ENCODE measurements at regions not wholly inside any gene's neighbourhood (a gene's known extent, or its start where the extent isn't known, plus 50 kb on each side); places are given as distances from the start of the nearest gene placed in this dataset.

DNA sequence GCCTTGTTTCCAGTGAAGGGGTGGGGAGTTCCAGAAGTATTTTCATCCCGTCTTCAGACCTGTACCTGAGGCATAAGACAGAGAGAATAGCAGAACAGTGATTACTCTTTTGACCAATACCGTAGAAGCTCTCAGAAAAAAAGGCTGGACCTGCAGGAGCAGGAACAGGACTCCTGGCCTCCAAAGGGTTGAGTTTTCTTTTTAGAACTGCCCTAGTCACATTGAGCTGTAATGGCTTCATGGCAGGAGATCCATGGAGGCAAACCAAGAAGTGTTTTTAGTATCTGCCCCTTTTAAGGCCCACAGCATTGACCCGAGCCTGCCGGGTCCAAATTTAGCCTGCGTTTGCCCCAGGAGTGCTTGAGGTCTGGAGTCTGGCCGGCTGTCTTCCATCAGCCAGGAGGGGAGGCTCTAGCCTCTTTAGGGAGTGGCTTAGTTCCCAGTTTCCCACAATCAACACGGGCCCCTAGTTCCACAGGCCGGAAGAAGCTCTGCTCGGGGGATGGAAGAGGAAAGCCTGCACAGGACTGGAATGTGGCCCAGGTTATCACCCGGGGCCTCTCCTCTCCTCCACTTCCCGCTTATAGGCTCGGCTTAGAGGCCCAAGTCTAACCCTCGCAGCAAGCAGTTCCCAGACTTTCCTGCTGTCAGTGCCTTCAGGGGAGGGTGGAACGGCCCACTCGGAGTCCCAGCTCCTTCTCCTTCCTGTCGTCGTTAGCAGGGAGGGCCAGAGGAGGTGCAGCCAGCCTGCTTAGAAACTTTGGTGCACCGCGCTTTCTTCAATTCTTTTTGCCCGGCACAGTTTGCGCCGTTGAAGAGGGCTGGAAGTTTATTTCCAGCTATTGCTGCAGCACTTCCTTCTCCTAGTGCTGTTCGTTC, 80.7 kb downstream of the C9orf152 start:
- ChIA-PET CTCF (interaction anchor here in 1 of 2 donors (0.5 to 0.6 kb wide), 2 partner anchors 233 to 246 kb away, joined by 5 to 6 read pairs; no protein-coding TSS in a partner anchor), POLR2A (interaction anchor here in 1 of 2 donors (1.0 kb wide), 1 partner anchor 37 kb away, joined by 3 read pairs; no protein-coding TSS in a partner anchor)
- H3K27ac Mint-ChIP-seq, result peak overlapping the region in 1 of 2 donors; percentile 70
- 92% methylated on average over 14 of the region's 23 CpGs for WGBS (ENCODE audit: insufficient coverage)
- H3K9me3 Mint-ChIP-seq, result no peaks in the 10 kb centered on the region
- Histone ChIP-seq H3K4me3 (ENCODE audit: control insufficient read depth in 1 of 2, extremely low read depth in 1 of 2, low read length in 1 of 2) (peak overlapping the region in 1 of 2 donors; percentile 5), H3K27me3 (replicated peaks in 1 of 2; ENCODE audit: control insufficient read depth in 2 of 2, extremely low read depth in 1 of 2, insufficient read depth in 2 of 2, low read length in 1 of 2) (no peaks in the 10 kb centered on the region), H3K4me1 (ENCODE audit: control insufficient read depth in 1 of 2, extremely low read depth in 1 of 2, insufficient read depth in 2 of 2, low read length in 2 of 2) (peaks cover 18 to 26% of the 10 kb centered on the region in 2 experiments), H3K9me3 (no peaks in the 10 kb centered on the region), H3K27ac (ENCODE audit: low read length) (no peak overlapping the region), H3K36me3 (ENCODE audit: control insufficient read depth in 2 of 2, extremely low read depth in 1 of 2, insufficient read depth in 1 of 2, low read length in 1 of 2) (no peaks in the 10 kb centered on the region)
- H3K4me1 Mint-ChIP-seq, result peaks cover 18 to 46% (median 28%) of the 10 kb centered on the region in 3 donors
- peak overlapping the region in 1 of 3 donors; percentile 63 for H3K4me3 Mint-ChIP-seq
- ATAC-seq (replicated peaks in 1 of 4) (no peak), DNase-seq (no peak)
- no peaks in the 10 kb centered on the region for H3K27me3 Mint-ChIP-seq
- peaks cover 4% of the 10 kb centered on the region for H3K36me3 Mint-ChIP-seq

- CTCF ChIA-PET, result no interaction called here
- H3K4me1 Mint-ChIP-seq, result peaks cover 18 to 44% (median 28%) of the 10 kb centered on the region in 3 donors
- H3K36me3 Mint-ChIP-seq, result peaks cover 4% of the 10 kb centered on the region
- POLR2A ChIA-PET, result no interaction called here
- no peaks in the 10 kb centered on the region for H3K9me3 Mint-ChIP-seq
- Histone ChIP-seq H3K4me3 (ENCODE audit: control insufficient read depth in 1 of 2, extremely low read depth in 1 of 2, low read length in 1 of 2) (no peak overlapping the region), H3K27ac (ENCODE audit: low read length) (no peak overlapping the region), H3K4me1 (ENCODE audit: control insufficient read depth in 1 of 2, extremely low read depth in 1 of 2, insufficient read depth in 2 of 2, low read length in 2 of 2) (peaks cover 18 to 26% of the 10 kb centered on the region in 2 experiments), H3K9me3 (no peaks in the 10 kb centered on the region), H3K36me3 (ENCODE audit: control insufficient read depth in 2 of 2, extremely low read depth in 1 of 2, insufficient read depth in 1 of 2, low read length in 1 of 2) (no peaks in the 10 kb centered on the region), H3K27me3 (replicated peaks in 1 of 2; ENCODE audit: control insufficient read depth in 2 of 2, extremely low read depth in 1 of 2, insufficient read depth in 2 of 2, low read length in 1 of 2) (no peaks in the 10 kb centered on the region)
- WGBS (ENCODE audit: insufficient coverage), result 90% methylated on average over 2 of the region's 7 CpGs
- DNase-seq (no peak), ATAC-seq (replicated peaks in 1 of 4) (no peak)
- H3K27ac Mint-ChIP-seq, result no peak overlapping the region
- H3K27me3 Mint-ChIP-seq, result no peaks in the 10 kb centered on the region
- no peak overlapping the region for H3K4me3 Mint-ChIP-seq
These were observed 79.2 kb downstream of the C9orf152 start for GRCh38 chr9:110128664-110129329.

DNA sequence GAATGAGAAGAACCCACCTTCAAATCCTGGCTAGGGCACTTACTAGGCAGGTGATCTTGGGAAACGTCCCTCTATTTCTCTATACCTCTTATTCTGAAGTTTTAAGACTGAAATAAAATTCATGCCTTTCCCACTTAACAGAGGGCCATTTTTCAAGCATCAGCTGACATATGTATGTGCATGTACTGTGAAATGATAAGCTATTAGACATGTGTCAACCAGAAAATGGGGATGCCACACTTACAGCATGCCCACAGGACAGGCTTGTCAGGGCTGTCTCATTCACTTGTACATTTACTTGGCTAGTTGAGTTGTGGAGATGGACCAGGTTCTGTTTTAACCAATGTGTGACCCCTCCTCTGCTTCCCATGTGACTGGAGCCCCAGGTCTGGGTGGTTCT, 78.5 kb downstream of the C9orf152 start:
- ATAC-seq (replicated peaks in 1 of 4), result no peak
- peaks cover 18 to 26% of the 10 kb centered on the region in 2 experiments for H3K4me1 ChIP-seq (ENCODE audit: control insufficient read depth in 1 of 2, extremely low read depth in 1 of 2, insufficient read depth in 2 of 2, low read length in 2 of 2)

GRCh38 chr9:110130211-110130610, 77.7 kb downstream of the C9orf152 start:
- Mint-ChIP-seq H3K36me3 (peaks cover 4% of the 10 kb centered on the region), H3K9me3 (no peaks in the 10 kb centered on the region), H3K4me3 (no peak overlapping the region), H3K27me3 (no peaks in the 10 kb centered on the region), H3K4me1 (peaks cover 18 to 37% (median 27%) of the 10 kb centered on the region in 3 donors), H3K27ac (no peak overlapping the region)
- no peak for ATAC-seq (replicated peaks in 1 of 4)
- Histone ChIP-seq H3K4me1 (ENCODE audit: control insufficient read depth in 1 of 2, extremely low read depth in 1 of 2, insufficient read depth in 2 of 2, low read length in 2 of 2) (peaks cover 18 to 24% of the 10 kb centered on the region in 2 experiments), H3K27me3 (replicated peaks in 1 of 2; ENCODE audit: control insufficient read depth in 2 of 2, extremely low read depth in 1 of 2, insufficient read depth in 2 of 2, low read length in 1 of 2) (no peaks in the 10 kb centered on the region), H3K4me3 (ENCODE audit: control insufficient read depth in 1 of 2, extremely low read depth in 1 of 2, low read length in 1 of 2) (no peak overlapping the region), H3K27ac (ENCODE audit: low read length) (no peak overlapping the region), H3K36me3 (ENCODE audit: control insufficient read depth in 2 of 2, extremely low read depth in 1 of 2, insufficient read depth in 1 of 2, low read length in 1 of 2) (no peaks in the 10 kb centered on the region), H3K9me3 (no peaks in the 10 kb centered on the region)
- DNase-seq, result no peak
- CTCF ChIA-PET, result no interaction called here
- whole genome bisulfite sequencing (ENCODE audit: insufficient coverage), result no CpG with 5 or more reads among the region's 3 CpGs
- POLR2A ChIA-PET, result no interaction called here

More for the DNA sequence above, 78.5 kb downstream of the C9orf152 start:
- no peaks in the 10 kb centered on the region for H3K9me3 ChIP-seq
- H3K36me3 Mint-ChIP-seq, result peaks cover 4% of the 10 kb centered on the region
- H3K36me3 ChIP-seq (ENCODE audit: control insufficient read depth in 2 of 2, extremely low read depth in 1 of 2, insufficient read depth in 1 of 2, low read length in 1 of 2), result no peaks in the 10 kb centered on the region
- H3K9me3 Mint-ChIP-seq, result no peaks in the 10 kb centered on the region
- H3K4me3 ChIP-seq (ENCODE audit: control insufficient read depth in 1 of 2, extremely low read depth in 1 of 2, low read length in 1 of 2), result no peak overlapping the region
- no CpG with 5 or more reads among the region's 1 CpG for WGBS (ENCODE audit: insufficient coverage)
- ChIA-PET CTCF (no interaction called here), POLR2A (no interaction called here)
- no peak overlapping the region for H3K27ac ChIP-seq (ENCODE audit: low read length)
- no peak overlapping the region for H3K27ac Mint-ChIP-seq
- DNase-seq, result no peak
- no peaks in the 10 kb centered on the region for H3K27me3 Mint-ChIP-seq
- no peak overlapping the region for H3K4me3 Mint-ChIP-seq
- peaks cover 18 to 39% (median 28%) of the 10 kb centered on the region in 3 donors for H3K4me1 Mint-ChIP-seq
- H3K27me3 ChIP-seq (replicated peaks in 1 of 2; ENCODE audit: control insufficient read depth in 2 of 2, extremely low read depth in 1 of 2, insufficient read depth in 2 of 2, low read length in 1 of 2), result no peaks in the 10 kb centered on the region

- H3K27me3 Mint-ChIP-seq, result no peaks in the 10 kb centered on the region
- no peaks in the 10 kb centered on the region for H3K9me3 Mint-ChIP-seq
- POLR2A ChIA-PET, result no interaction called here
- no CpG with 5 or more reads among the region's 6 CpGs for WGBS (ENCODE audit: insufficient coverage)
- no peak overlapping the region for H3K4me3 Mint-ChIP-seq
- Histone ChIP-seq H3K9me3 (no peaks in the 10 kb centered on the region), H3K36me3 (ENCODE audit: control insufficient read depth in 2 of 2, extremely low read depth in 1 of 2, insufficient read depth in 1 of 2, low read length in 1 of 2) (no peaks in the 10 kb centered on the region), H3K27ac (ENCODE audit: low read length) (no peak overlapping the region), H3K4me3 (ENCODE audit: control insufficient read depth in 1 of 2, extremely low read depth in 1 of 2, low read length in 1 of 2) (no peak overlapping the region), H3K4me1 (ENCODE audit: control insufficient read depth in 1 of 2, extremely low read depth in 1 of 2, insufficient read depth in 2 of 2, low read length in 2 of 2) (peaks cover 12 to 17% of the 10 kb centered on the region in 2 experiments), H3K27me3 (replicated peaks in 1 of 2; ENCODE audit: control insufficient read depth in 2 of 2, extremely low read depth in 1 of 2, insufficient read depth in 2 of 2, low read length in 1 of 2) (no peaks in the 10 kb centered on the region)
- DNase-seq (no peak), ATAC-seq (replicated peaks in 1 of 4) (no peak)
- H3K36me3 Mint-ChIP-seq, result peaks cover 4% of the 10 kb centered on the region
- no peak overlapping the region for H3K27ac Mint-ChIP-seq
- H3K4me1 Mint-ChIP-seq, result peaks cover 11 to 31% (median 20%) of the 10 kb centered on the region in 3 donors
- CTCF ChIA-PET, result no interaction called here
These were observed 77.1 kb downstream of the C9orf152 start for GRCh38 chr9:110130791-110131416.

DNA sequence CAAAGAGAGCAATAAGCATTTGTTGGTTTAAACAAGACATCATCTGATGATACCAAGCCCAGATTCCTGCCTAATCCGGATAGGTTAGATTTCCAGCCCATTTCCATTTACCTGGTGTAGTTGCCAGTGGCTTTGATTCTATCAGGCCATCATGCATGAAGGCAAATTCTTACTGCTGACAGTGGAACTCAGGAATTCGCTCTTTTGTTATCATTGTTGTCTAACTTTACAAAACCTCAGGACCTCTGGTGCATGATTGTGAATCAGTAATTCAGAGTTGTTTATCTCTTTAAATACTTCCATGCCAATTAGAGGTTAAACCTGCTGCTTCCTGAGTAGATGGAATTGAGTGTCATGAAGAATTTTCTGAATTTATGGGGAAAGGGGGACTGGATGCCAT, 76.5 kb downstream of the C9orf152 start:
- WGBS (ENCODE audit: insufficient coverage), result no CpG with 5 or more reads among the region's 2 CpGs
- CTCF ChIA-PET, result no interaction called here

More for the DNA sequence above, 76.5 kb downstream of the C9orf152 start:
- DNase-seq (no peak), ATAC-seq (replicated peaks in 1 of 4) (no peak)
- H3K9me3 Mint-ChIP-seq, result no peaks in the 10 kb centered on the region
- H3K27ac Mint-ChIP-seq, result no peak overlapping the region
- Histone ChIP-seq H3K9me3 (no peaks in the 10 kb centered on the region), H3K4me1 (ENCODE audit: control insufficient read depth in 1 of 2, extremely low read depth in 1 of 2, insufficient read depth in 2 of 2, low read length in 2 of 2) (peaks cover 7 to 11% of the 10 kb centered on the region in 2 experiments), H3K27ac (ENCODE audit: low read length) (no peak overlapping the region), H3K36me3 (ENCODE audit: control insufficient read depth in 2 of 2, extremely low read depth in 1 of 2, insufficient read depth in 1 of 2, low read length in 1 of 2) (peaks cover 0 to 2% of the 10 kb centered on the region in 2 donors), H3K27me3 (replicated peaks in 1 of 2; ENCODE audit: control insufficient read depth in 2 of 2, extremely low read depth in 1 of 2, insufficient read depth in 2 of 2, low read length in 1 of 2) (no peaks in the 10 kb centered on the region), H3K4me3 (ENCODE audit: control insufficient read depth in 1 of 2, extremely low read depth in 1 of 2, low read length in 1 of 2) (no peak overlapping the region)
- H3K36me3 Mint-ChIP-seq, result peaks cover 4% of the 10 kb centered on the region
- peaks cover 5 to 25% (median 14%) of the 10 kb centered on the region in 3 donors for H3K4me1 Mint-ChIP-seq
- H3K4me3 Mint-ChIP-seq, result no peak overlapping the region
- H3K27me3 Mint-ChIP-seq, result no peaks in the 10 kb centered on the region
- POLR2A ChIA-PET, result no interaction called here
